Neural cell (in vitro differentiated cells): ENCODE measurements at regions not wholly inside any gene's neighbourhood (a gene's known extent, or its start where the extent isn't known, plus 50 kb on each side); places are given as distances from the start of the nearest gene placed in this dataset.

Experiments
- H2AFZ ChIP-seq: fragments of 200-600, 300-800 bp; sonication (generic), shearing (Covaris generic); 2 replicates; pipeline ENCODE4 v1.6.0; 2014; ENCODE audit warnings: low read depth, mild to moderate bottlenecking, antibody characterized with exemption, low read length, moderate library complexity
- H3F3A ChIP-seq: fragments of 200-600 bp; shearing (Covaris generic); 2 replicates; pipeline ENCODE4 v1.6.1; 2016; ENCODE audit warnings: mild to moderate bottlenecking, moderate library complexity, mixed read lengths, antibody characterized with exemption, low read length; ENCODE audit not compliant: insufficient read depth, poor library complexity, severe bottlenecking
- H3K27ac ChIP-seq: fragments of 200-600, 300-800 bp; sonication (generic), shearing (Covaris generic); 2 replicates; pipeline ENCODE4 v1.5.1; 2014; ENCODE audit warnings: mild to moderate bottlenecking, low read length, moderate library complexity
- H3K27me3 ChIP-seq: fragments of 300-800, 200-600 bp; sonication (generic), shearing (Covaris generic); 2 replicates; pipeline ENCODE4 v1.6.0; 2014; ENCODE audit warnings: mild to moderate bottlenecking, low read depth, low read length, moderate library complexity; ENCODE audit not compliant: insufficient read depth
- H3K36me3 ChIP-seq: fragments of 300-800, 200-600 bp; sonication (generic), shearing (Covaris generic); 2 replicates; pipeline ENCODE4 v1.5.1; 2014; ENCODE audit warnings: mild to moderate bottlenecking, antibody characterized with exemption, low read length, moderate library complexity; ENCODE audit not compliant: insufficient read depth
- H3K4me2 ChIP-seq: fragments of 300-800, 200-600 bp; sonication (generic), shearing (Covaris generic); 2 replicates; pipeline ENCODE4 v1.6.0; 2014; ENCODE audit warnings: mild to moderate bottlenecking, low read length
- H3K4me3 ChIP-seq: fragments of 300-800, 200-600 bp; sonication (generic), shearing (Covaris generic); 2 replicates; pipeline ENCODE4 v1.5.1; 2014; ENCODE audit warnings: mild to moderate bottlenecking, low read length, moderate library complexity
- H3K79me2 ChIP-seq: fragments of 200-600 bp; shearing (Covaris generic); replicated peaks from 2 replicates; pipeline ENCODE4 v1.6.0; 2014; ENCODE audit warnings: mild to moderate bottlenecking, low read length, moderate library complexity; ENCODE audit not compliant: insufficient read depth
- H3K9ac ChIP-seq: fragments of 300-800, 200-600 bp; sonication (generic), shearing (Covaris generic); 2 replicates; pipeline ENCODE4 v1.6.1; 2016; ENCODE audit warnings: mild to moderate bottlenecking, low read length, mixed read lengths
- H3K9me2 ChIP-seq: fragments of 200-600 bp; shearing (Covaris generic); 2 replicates; pipeline ENCODE4 v1.6.1; 2016; ENCODE audit warnings: mild to moderate bottlenecking, low read length, mixed read lengths; ENCODE audit not compliant: insufficient read depth
- H3K9me3 ChIP-seq: fragments of 200-600, 300-800 bp; sonication (generic), shearing (Covaris generic); 2 replicates; pipeline ENCODE4 v1.6.1; 2016; ENCODE audit warnings: mild to moderate bottlenecking, mixed run types, low read length, moderate library complexity, mixed read lengths
- H4K20me1 ChIP-seq: fragments of 200-600 bp; shearing (Covaris generic); 2 replicates; pipeline ENCODE4 v1.6.1; 2016; ENCODE audit warnings: mild to moderate bottlenecking, mixed run types; ENCODE audit not compliant: insufficient read depth
- EP300 ChIP-seq: fragments of 450-650 bp; conservative IDR thresholded peaks from 2 replicates; pipeline ENCODE4 v1.6.1; 2014; ENCODE audit warnings: antibody characterized with exemption, mild to moderate bottlenecking, moderate library complexity; ENCODE audit not compliant: poor library complexity, severe bottlenecking
- EZH2 ChIP-seq: fragments of 200-600, 300-800 bp; shearing (Covaris generic), sonication (generic); IDR thresholded peaks from 2 replicates; pipeline ENCODE4 v1.6.1; 2014; ENCODE audit warnings: antibody characterized with exemption, low read length, borderline replicate concordance, mild to moderate bottlenecking; ENCODE audit not compliant: insufficient read depth, poor library complexity, severe bottlenecking
- MXI1 ChIP-seq: fragments of 450-650 bp; conservative IDR thresholded peaks from 2 replicates; pipeline ENCODE4 v1.6.1; 2014; ENCODE audit warnings: antibody characterized with exemption, mild to moderate bottlenecking; ENCODE audit not compliant: poor library complexity, severe bottlenecking
- POLR2AphosphoS5 ChIP-seq: IDR thresholded peaks from 2 replicates; pipeline ENCODE4 v1.6.1; 2012
- SMC3 ChIP-seq: fragments of 450-650 bp; conservative IDR thresholded peaks from 2 replicates; pipeline ENCODE4 v1.6.1; 2014; ENCODE audit warnings: antibody characterized with exemption, mild to moderate bottlenecking, moderate library complexity; ENCODE audit not compliant: poor library complexity
- TAF1 ChIP-seq: IDR thresholded peaks from 2 replicates; pipeline ENCODE4 v1.6.1; 2012; ENCODE audit warnings: low read depth
- TF ChIP-seq, protein P1 (sequence below): IDR thresholded peaks from 2 replicates; pipeline ENCODE4 v1.6.1; 2012; ENCODE audit warnings: borderline replicate concordance
- TF ChIP-seq, protein P2 (sequence below): fragments of 450-650 bp; IDR thresholded peaks from 2 replicates; pipeline ENCODE4 v1.5.1; 2014; ENCODE audit warnings: antibody characterized with exemption, mild to moderate bottlenecking, moderate library complexity; ENCODE audit not compliant: poor library complexity, severe bottlenecking

DNA sequence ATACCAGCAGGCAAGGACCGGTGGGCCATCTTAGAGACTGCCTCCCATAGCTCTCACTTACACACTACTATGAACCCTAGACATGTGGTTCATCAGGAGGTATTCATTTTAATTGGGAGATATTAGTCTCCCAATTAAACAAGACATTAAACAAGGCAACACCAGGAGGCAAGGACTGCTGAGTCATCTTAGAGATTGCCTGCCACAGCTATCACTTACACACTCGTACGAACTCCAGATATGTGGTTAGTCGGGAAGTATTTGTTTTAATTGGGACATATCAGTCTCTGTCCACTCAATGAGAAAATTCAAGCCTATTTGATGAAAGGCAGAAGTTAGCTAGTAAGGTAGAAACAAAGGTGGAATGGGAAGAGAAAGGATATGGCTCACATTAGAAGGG is 343.9 kb downstream of the NFIB start:
- no peaks in the 10 kb centered on the region for H3K9me3 ChIP-seq
- H2AFZ ChIP-seq: no peak overlapping the region
- no peak for TF ChIP-seq SMC3
- no peak for TF ChIP-seq EZH2
- TF ChIP-seq, protein P1, sequence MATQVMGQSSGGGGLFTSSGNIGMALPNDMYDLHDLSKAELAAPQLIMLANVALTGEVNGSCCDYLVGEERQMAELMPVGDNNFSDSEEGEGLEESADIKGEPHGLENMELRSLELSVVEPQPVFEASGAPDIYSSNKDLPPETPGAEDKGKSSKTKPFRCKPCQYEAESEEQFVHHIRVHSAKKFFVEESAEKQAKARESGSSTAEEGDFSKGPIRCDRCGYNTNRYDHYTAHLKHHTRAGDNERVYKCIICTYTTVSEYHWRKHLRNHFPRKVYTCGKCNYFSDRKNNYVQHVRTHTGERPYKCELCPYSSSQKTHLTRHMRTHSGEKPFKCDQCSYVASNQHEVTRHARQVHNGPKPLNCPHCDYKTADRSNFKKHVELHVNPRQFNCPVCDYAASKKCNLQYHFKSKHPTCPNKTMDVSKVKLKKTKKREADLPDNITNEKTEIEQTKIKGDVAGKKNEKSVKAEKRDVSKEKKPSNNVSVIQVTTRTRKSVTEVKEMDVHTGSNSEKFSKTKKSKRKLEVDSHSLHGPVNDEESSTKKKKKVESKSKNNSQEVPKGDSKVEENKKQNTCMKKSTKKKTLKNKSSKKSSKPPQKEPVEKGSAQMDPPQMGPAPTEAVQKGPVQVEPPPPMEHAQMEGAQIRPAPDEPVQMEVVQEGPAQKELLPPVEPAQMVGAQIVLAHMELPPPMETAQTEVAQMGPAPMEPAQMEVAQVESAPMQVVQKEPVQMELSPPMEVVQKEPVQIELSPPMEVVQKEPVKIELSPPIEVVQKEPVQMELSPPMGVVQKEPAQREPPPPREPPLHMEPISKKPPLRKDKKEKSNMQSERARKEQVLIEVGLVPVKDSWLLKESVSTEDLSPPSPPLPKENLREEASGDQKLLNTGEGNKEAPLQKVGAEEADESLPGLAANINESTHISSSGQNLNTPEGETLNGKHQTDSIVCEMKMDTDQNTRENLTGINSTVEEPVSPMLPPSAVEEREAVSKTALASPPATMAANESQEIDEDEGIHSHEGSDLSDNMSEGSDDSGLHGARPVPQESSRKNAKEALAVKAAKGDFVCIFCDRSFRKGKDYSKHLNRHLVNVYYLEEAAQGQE: no peak
- no peak for TF ChIP-seq POLR2AphosphoS5
- no peak for TF ChIP-seq EP300
- H3K79me2 ChIP-seq: no peaks in the 10 kb centered on the region
- H3K4me3 ChIP-seq: no peak overlapping the region
- H4K20me1 ChIP-seq: no peaks in the 10 kb centered on the region
- H3K9me2 ChIP-seq: no peaks in the 10 kb centered on the region
- H3K36me3 ChIP-seq: no peaks in the 10 kb centered on the region
- no peaks in the 10 kb centered on the region for H3K27me3 ChIP-seq
- H3F3A ChIP-seq: no peaks in the 10 kb centered on the region
- H3K4me2 ChIP-seq: no peak overlapping the region
- H3K9ac ChIP-seq: no peak overlapping the region
- H3K27ac ChIP-seq: no peak overlapping the region

- Histone ChIP-seq H2AFZ (no peak overlapping the region), H3K79me2 (no peaks in the 10 kb centered on the region), H3K4me3 (no peak overlapping the region), H3K9ac (no peak overlapping the region), H3K9me3 (no peaks in the 10 kb centered on the region), H3F3A (no peaks in the 10 kb centered on the region), H3K36me3 (no peaks in the 10 kb centered on the region), H4K20me1 (no peaks in the 10 kb centered on the region), H3K9me2 (no peaks in the 10 kb centered on the region), H3K27me3 (no peaks in the 10 kb centered on the region), H3K4me2 (no peak overlapping the region), H3K27ac (no peak overlapping the region)
- TF ChIP-seq EP300: peak; percentile 47
- no peak for TF ChIP-seq POLR2AphosphoS5
Measured at GRCh38 chr9:13967438-13967837, 346.5 kb downstream of the NFIB start.

DNA sequence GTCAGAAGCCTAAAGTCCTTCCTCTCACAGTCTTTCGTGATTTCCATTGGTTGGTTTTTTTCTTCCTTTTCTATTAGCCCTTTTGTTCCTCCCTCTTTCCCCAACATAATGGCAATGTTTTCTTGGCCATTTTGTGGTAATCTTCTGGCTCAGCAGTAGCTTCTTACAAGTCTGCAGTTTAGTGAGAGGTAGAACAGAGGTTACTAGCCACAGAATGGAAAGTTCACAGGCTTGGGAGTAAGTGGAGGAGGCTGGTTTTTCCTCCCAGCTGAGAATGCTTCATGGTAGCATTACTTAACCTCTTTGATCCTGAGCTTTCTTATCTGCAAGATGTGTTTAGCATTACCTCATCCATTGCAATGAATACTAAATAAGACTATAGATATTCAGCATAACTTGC is 346.9 kb downstream of the NFIB start:
- Histone ChIP-seq H3K27ac (no peak overlapping the region), H2AFZ (no peak overlapping the region), H3F3A (no peaks in the 10 kb centered on the region)

More for the DNA sequence above, 346.9 kb downstream of the NFIB start:
- Histone ChIP-seq H3K4me2 (no peak overlapping the region), H3K79me2 (no peaks in the 10 kb centered on the region), H3K36me3 (no peaks in the 10 kb centered on the region), H3K9me2 (no peaks in the 10 kb centered on the region), H3K4me3 (no peak overlapping the region), H4K20me1 (no peaks in the 10 kb centered on the region), H3K9me3 (no peaks in the 10 kb centered on the region), H3K9ac (no peak overlapping the region), H3K27me3 (no peaks in the 10 kb centered on the region)
- TF ChIP-seq EP300 (no peak), MXI1 (no peak), SMC3 (no peak), TAF1 (no peak), POLR2AphosphoS5 (no peak)
- TF ChIP-seq, protein P1: no peak
- TF ChIP-seq, protein P2, sequence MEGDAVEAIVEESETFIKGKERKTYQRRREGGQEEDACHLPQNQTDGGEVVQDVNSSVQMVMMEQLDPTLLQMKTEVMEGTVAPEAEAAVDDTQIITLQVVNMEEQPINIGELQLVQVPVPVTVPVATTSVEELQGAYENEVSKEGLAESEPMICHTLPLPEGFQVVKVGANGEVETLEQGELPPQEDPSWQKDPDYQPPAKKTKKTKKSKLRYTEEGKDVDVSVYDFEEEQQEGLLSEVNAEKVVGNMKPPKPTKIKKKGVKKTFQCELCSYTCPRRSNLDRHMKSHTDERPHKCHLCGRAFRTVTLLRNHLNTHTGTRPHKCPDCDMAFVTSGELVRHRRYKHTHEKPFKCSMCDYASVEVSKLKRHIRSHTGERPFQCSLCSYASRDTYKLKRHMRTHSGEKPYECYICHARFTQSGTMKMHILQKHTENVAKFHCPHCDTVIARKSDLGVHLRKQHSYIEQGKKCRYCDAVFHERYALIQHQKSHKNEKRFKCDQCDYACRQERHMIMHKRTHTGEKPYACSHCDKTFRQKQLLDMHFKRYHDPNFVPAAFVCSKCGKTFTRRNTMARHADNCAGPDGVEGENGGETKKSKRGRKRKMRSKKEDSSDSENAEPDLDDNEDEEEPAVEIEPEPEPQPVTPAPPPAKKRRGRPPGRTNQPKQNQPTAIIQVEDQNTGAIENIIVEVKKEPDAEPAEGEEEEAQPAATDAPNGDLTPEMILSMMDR: no peak
